GM18909 (cell line): ENCODE measurements at regions not wholly inside any gene's neighbourhood (a gene's known extent, or its start where the extent isn't known, plus 50 kb on each side); places are given as distances from the start of the nearest gene placed in this dataset.

ENCODE experiments used
- ATAC-seq: cut with Tn5 transposase; IDR thresholded peaks from one replicate; pipeline ENCODE4 v1.9.1; 2021; ENCODE audit warnings: mild to moderate bottlenecking; ENCODE audit not compliant: unreplicated experiment, poor library complexity

GRCh38 chr7:15802425-15802824 is 115.9 kb upstream of the MEOX2 start:
- ATAC-seq = no peak

GRCh38 chr7:15801551-15801950 is 115.1 kb upstream of the MEOX2 start:
- no peak for ATAC-seq

DNA sequence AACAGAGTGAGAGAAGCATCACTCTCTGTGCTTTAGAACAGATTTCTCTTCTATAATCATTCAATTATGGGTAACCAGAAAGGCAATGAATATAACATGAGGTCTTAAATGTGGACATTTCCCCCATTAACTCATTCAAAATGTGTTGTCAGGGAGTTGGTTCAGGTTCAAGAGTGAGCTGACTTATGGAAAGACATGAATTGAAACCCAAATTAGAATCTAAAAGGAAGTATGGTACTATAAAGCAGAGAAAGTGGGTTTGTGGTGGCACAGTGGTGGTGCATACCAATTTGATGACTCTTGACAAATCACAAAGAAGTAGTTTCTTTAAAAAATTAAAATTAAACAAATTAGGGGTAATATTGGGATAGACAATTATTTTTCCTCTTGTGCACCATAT is 114.6 kb upstream of the MEOX2 start:
- no peak for ATAC-seq

DNA sequence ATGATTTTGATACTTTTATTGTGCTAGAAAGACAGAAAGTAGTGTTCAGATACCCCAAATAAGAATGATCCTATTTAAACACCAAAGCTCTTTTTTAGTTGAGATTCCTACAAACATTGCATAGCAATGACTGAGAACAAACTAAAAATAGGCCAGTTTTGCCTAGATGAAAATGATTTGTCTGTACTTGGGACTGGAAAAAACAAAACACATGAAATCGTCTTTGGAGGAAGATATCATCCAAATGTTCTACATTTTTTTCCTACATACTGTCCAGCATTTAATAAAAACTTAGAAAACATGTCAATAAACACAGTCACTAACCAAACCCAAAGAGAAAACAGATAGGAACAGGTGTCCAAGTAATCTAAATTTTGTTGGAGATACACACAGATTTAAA is 111.6 kb upstream of the MEOX2 start:
- ATAC-seq = no peak

DNA sequence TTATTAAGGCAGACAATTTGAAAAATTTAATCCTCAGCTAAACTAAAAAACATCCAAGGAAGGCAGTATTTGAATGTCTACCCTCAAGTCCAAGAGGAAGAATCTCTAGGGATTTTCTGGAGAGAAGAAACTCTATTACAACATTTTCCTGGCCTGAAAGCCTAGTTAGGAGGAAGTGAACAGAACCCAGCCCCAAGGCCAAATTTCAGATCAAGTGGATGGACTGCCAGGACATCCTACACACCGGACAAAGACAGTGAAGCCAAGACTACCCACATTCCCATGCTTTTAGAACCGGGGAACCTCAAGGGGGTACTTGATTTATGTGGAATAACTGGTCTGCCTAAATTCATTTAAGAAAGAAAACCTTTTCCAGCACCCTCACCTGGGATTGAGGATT is 108.9 kb upstream of the MEOX2 start:
- ATAC-seq = no peak

GRCh38 chr7:15794801-15795200 is 108.3 kb upstream of the MEOX2 start:
- ATAC-seq = no peak

GRCh38 chr7:15784694-15785030 is 98.2 kb upstream of the MEOX2 start:
- no peak for ATAC-seq

DNA sequence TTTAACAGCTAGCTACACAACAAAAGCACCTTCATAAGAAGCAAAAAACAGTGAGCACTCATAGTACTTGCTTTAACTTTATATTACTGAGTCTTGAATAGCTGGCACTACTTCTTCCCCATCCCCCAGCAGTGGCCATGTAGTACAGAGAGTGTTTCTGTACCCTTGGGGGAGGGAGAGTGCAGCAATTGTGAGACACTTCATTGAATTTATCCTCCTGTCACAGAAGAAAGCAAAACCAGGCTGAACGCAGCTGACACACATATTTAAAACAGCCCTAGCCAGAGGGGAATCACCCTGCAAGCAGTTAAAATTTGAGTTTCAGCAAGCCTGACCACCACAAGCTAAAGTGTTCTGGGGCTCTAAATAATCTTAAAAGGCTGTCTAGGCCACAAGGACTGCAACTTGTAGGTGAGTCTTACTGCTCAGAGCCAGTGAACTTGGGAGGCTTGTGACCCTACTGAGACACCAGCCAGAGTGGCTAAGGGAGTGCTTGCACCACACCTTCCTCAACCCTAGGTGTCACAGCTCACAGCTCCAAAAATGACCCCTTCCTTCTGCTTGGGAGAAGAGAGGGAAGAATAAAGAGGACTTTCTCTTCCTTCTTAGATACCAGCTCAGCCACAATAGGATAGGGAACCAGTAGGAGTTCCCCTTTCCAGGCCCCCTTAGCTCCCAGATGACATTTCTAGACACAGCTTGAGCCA is 97.7 kb upstream of the MEOX2 start:
- ATAC-seq = no peak

GRCh38 chr7:15782656-15783055 is 96.2 kb upstream of the MEOX2 start:
- no peak for ATAC-seq

DNA sequence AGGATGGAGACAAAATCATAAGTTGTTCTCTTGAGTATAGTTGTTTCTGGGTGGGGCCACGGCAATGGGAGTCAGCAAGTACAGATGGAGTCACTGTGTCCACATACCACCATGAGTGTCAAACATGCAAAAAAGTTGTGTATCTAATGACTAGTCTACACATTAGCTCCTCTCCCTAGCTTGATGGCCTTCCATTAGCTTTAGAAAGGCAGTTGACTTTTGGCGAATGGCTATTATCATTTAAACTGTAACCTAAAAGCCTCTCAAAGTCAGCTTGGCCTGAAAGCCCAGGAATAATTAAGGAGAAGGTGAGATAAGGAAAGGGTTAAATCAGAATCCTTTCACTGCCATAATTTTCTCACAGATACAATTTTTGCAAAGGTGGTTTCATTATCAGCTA is 95.5 kb upstream of the MEOX2 start:
- no peak for ATAC-seq

- no peak for ATAC-seq
These were observed 93.8 kb upstream of the MEOX2 start for GRCh38 chr7:15780271-15780670.

- ATAC-seq = no peak
These were observed 91.7 kb upstream of the MEOX2 start for GRCh38 chr7:15778191-15778590.

DNA sequence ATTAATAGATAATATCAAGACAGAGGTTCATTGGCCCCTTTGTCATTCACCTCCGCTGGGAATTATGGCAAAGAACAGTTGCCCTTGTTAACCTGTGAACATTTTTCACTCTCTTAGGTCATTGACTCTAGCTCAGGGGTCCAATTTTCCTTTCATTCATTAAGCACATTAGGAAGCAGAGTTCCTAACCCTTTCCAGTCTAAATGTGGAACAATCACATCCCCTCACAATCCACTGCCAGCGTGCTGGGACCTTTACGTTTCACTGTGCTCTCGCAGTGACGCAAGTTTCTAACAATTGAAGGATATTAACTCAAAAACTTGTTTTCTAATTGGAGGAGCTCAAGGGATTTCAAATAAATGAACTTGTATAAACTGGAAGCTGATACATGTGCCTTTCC is 79.3 kb upstream of the MEOX2 start:
- ATAC-seq = no peak

DNA sequence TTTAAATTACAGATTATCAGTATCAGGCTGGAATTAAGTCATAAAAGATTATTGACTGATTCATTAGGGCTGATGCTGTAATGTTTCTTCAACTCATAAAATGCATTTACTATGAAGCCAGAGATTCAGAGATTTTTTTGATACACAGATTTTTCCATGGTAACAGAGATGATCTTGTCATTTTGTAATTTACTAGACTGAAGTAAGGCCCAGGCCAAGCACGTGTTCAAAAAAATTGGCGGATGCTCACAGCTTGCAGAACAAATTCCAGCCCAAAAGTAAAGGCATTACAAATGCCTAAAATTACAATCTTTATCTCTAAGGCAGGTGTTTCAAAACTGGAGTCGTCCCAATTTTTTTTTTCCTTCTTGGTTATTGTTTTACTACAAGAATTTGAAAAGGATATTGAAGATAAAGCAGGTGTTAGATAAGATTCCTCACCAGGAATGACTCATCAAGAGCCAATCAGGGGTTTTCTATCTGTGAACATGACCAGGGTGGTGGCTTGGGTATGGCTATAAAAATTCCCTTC is 78.4 kb upstream of the MEOX2 start:
- no peak for ATAC-seq

- ATAC-seq = no peak
These were observed 77.5 kb upstream of the MEOX2 start for GRCh38 chr7:15764010-15764409.

- ATAC-seq = no peak
These were observed 70.8 kb upstream of the MEOX2 start for GRCh38 chr7:15757041-15758000.

- no peak for ATAC-seq
These were observed 68.6 kb upstream of the MEOX2 start for GRCh38 chr7:15755061-15755460.

DNA sequence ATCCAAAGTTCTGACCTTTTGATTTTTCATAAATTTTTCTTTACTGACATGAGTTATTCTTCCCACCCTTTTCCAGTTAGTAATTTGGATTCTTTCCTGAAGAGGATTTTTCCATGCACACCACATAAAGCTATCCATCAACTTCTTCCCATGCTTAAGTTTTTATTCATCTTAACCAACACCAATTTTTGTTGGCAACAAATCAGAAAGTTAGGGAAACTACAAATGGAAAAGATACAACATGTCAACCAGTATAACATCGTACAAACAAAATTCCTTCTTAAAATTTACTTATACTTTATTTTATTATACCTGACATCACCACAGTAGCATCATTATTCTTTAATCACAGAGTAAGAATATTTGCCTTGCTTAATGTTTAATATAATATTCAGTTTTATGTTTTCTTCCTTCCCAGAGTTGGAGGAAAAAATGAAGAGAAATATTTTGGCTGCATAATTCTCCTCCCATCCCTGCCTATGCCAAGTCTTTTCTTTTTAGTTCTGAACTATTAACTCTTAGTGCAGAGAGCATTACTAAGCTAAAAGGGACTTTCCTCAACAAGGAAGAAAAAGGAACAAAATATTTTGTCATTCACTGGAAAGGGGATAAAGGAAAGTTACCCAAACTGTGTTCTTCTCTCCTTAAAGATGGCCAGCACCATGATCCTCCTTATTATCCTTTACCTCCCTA is 67.5 kb upstream of the MEOX2 start:
- no peak for ATAC-seq

DNA sequence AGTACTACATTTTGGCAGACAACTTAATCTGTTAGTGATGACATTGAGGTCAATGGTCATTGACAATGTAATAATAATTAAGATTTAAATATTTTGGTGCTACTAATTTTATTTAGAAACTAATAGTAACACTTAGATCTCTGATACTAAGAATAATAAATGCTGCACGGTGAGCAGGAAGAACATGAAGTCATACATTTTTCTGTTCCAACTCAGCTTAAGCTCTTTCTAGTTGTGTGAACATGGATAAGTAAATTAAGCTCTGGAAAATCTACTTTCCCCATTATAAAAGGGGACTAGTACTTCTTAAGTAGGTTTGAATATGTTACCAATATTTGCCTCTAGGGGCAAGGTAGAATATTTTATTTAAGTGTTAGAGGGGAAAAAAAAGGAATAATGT is 65.9 kb upstream of the MEOX2 start:
- ATAC-seq = no peak

DNA sequence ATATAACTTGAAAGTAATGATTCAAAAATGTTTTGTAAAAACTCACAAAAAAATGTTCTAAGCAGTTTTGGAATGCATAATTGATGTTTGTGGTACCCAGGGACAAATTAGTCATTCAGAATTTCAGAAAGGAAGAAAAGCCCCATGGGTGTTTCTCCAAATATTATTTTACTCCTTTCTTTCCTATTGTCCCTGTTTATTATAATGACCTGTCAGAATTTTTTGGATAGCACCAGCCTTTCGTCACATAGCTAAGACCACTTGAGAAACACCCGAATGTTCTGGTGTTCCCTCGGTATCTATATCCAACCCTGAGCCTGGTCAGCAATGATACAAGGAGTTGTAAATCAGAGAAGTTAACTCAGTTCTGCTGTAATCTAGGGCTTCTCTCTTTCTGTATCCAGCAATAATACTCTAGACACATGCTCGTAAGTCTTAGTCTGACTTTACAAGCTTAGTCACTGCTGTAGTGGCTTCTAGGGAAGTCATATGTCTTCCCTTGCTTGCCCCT is 64.8 kb upstream of the MEOX2 start:
- no peak for ATAC-seq

- no peak for ATAC-seq
These were observed 64.2 kb upstream of the MEOX2 start for GRCh38 chr7:15750727-15751126.
